NCI-H446 (cell line): ENCODE measurements at regions not wholly inside any gene's neighbourhood (a gene's known extent, or its start where the extent isn't known, plus 50 kb on each side); places are given as distances from the start of the nearest gene placed in this dataset.
"Not testable (repeated sequence)": the region's sequence is repeated elsewhere in the genome, so short reads cannot be mapped to it uniquely, and the experiment has no call there.

Experiments
- DNase-seq, 2 experiments: peaks; one replicate each; lab custom pipeline; 2025; lab: John Stamatoyannopoulos, UW

GRCh38 chr1:47684964-47685762, 247.3 kb downstream of the FOXD2 start:
- DNase-seq = no peak

GRCh38 chr1:47685763-47686066, 247.9 kb downstream of the FOXD2 start:
- no peak for DNase-seq

- no peak for DNase-seq
Observed at GRCh38 chr1:47686731-47687630, 249.1 kb downstream of the FOXD2 start.

- DNase-seq = no peak
Observed at GRCh38 chr1:47687631-47688460, 250.0 kb downstream of the FOXD2 start.

GRCh38 chr1:47688461-47689296, 250.8 kb downstream of the FOXD2 start:
- no peak for DNase-seq

GRCh38 chr1:47689894-47690293, 252.1 kb downstream of the FOXD2 start:
- DNase-seq = no peak

GRCh38 chr1:47690341-47691250, 252.8 kb downstream of the FOXD2 start:
- DNase-seq = no peak

- not testable (repeated sequence) for DNase-seq
Observed at GRCh38 chr1:47691293-47691692, 253.4 kb downstream of the FOXD2 start.

- DNase-seq = no peak
Observed at GRCh38 chr1:47692196-47692595, 254.4 kb downstream of the FOXD2 start.

GRCh38 chr1:47693115-47693514, 255.3 kb downstream of the FOXD2 start:
- DNase-seq = no peak

GRCh38 chr1:47694011-47694890, 256.4 kb downstream of the FOXD2 start:
- DNase-seq = no peak

GRCh38 chr1:47696404-47696736, 258.5 kb downstream of the FOXD2 start:
- no peak for DNase-seq

GRCh38 chr1:47696737-47697441, 259.0 kb downstream of the FOXD2 start:
- no peak for DNase-seq

- no peak for DNase-seq
Observed at GRCh38 chr1:47697616-47698335, 259.9 kb downstream of the FOXD2 start.

- DNase-seq = no peak
Observed at GRCh38 chr1:47699492-47700235, 261.8 kb downstream of the FOXD2 start.

GRCh38 chr1:47701283-47701682, 263.4 kb downstream of the FOXD2 start:
- DNase-seq = no peak

GRCh38 chr1:47701741-47702515, 264.1 kb downstream of the FOXD2 start:
- no peak for DNase-seq
